NCI-H2107 (cell line): ENCODE measurements at regions not wholly inside any gene's neighbourhood (a gene's known extent, or its start where the extent isn't known, plus 50 kb on each side); places are given as distances from the start of the nearest gene placed in this dataset.

Source experiments
- DNase-seq: peaks from one replicate; lab custom pipeline; 2025; lab: John Stamatoyannopoulos, UW

DNA sequence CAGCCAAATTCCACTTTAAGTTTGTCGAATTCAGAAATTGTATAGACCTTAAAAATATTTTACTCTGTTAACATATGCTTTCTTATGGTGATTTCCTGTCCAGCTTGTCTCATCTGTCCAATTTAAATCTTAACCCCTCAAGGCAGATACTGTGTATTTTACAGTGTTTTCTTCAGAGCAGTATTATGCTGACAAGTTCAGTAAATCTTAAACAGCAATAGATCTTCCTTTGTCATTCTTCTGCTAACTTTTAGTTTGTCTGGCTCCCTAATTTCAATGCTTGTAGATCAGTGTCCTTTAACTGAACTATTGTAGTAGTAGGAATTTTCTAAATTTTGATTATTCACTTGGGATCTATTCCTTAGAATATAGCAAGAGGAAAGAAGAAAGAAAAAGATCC lies 52.8 kb upstream of the MEIS1 start:
- no peak for DNase-seq

DNA sequence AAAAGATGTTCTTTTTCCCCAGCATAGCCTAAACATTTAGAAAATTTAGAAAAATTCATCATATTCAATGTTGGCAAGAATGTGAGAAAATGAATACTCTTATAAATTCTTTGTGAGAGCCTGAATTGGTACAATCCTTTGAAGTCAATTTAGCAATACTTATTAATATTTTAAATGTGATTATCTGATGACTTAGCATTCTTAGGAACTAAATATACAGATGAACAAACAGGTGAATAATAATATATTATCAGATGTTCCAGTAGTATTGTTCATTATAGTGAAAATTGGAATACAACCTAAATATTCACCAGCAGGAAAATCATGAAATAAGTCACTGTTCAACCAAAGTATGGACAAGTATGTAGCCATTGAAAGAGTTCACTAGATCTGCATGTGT lies 55.5 kb upstream of the MEIS1 start:
- no peak for DNase-seq

DNA sequence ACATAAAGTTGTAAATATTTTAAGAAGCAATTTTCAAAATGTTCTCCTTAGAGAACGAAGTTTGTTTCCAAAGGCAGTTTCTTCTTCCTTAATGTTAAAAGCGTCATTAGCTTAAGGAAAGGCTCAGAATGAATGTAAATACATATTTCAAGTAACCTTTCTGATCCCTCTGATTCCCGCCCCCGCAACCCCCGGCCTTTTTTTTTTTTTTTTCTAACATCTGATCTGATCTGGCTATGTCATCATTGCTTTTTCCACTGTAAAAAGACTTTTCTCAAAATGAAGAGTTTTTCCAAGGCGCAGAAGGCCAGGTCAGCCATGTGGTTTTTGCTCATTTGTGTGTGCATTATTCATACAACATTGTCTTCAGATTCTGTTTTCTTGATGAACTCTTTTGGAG lies 57.1 kb upstream of the MEIS1 start:
- DNase-seq: no peak

DNA sequence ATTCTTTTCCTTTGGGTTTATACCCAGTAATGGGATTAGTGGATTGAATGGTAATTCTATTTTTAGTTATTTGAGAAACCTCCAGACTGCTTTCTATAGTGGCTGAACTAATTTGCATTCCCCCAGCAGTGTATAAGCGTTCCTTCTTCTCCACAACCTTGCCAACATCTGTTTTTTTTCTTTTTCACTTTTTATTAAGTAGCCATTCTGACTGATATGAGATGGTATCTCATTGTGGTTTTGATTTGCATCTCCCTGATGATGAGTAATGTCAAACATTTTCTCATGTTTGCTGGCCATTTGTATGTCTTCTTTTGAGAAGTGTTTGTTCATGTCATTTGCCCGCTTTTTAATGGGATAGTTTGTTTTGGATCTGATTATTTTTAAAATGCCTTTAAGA lies 64.1 kb upstream of the MEIS1 start:
- no peak for DNase-seq

DNA sequence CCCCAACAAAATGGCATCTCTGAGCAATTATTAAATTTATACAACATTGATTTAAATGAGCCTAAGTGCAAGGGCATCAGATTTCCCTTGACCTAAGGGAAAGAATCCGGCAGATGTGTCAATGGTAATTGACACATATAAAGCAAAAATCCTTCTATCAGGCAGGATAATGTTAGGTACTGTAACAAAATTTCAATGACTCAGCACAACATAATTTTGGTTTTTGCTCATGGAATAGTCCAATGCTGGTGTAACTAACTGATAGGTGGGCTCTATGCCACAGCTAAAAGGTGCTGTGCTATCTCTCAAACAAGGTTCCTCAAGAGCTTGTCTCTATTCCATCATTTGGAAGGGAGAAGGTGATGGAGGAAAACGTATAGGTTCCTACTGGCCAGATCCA lies 68.3 kb upstream of the MEIS1 start:
- DNase-seq: no peak

DNA sequence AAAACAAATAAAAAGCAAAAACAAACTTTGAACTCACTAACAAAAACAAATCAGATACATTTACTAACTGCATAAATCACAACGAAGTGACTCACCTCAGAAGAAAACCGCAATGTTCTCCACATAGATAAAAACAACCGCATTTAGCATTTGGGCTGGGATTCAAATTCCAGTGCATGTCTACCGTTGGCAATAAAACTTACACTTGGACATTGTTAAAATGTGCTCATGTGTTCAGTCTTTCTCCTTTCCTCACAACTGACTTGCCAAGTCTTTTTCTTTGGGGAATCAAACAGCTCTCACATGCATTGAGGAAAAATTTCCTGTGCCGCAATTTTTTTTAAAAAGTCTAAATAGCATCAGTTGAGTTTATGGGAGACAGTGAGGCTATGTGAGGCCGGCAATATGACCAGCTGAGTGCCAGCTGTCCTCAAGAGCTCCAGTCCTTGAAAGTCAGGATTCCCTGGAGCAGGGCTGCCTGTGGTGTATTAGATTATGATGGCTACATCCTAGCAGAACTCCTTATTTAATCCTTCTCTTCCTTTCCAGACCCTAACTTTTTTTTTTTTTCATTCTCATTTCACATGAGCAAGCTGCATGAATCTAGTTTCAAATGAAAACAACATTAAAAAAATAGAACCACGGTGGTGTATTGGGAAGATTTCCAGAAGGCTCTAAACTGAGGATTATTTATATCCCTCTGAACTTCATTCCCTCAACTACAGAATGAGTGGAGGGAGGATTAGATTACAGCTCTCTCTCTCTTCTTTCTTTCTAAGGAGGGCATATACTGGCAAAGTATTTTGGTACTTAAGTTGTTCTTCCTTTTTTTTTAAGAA lies 70.2 kb upstream of the MEIS1 start:
- DNase-seq: no peak

DNA sequence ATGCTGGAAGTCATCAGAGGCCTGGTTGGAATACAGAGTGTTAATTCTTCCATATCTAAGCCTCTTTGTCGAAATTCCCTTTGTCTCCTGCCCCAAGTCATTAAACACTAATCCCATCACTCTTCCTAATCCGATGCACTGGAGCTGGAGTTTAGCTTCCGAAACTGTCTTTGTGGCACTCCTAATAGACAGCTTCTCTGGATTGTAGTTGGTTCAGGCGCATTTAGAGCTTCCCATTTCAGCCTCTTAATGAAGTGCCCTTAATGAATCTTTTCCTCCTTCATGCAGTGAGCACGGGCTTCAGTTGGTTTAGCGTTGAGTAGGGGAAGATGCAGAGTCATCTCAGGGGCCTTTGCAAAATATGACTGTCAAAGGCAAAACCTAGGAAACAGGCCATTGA lies 72.2 kb upstream of the MEIS1 start:
- DNase-seq: no peak

DNA sequence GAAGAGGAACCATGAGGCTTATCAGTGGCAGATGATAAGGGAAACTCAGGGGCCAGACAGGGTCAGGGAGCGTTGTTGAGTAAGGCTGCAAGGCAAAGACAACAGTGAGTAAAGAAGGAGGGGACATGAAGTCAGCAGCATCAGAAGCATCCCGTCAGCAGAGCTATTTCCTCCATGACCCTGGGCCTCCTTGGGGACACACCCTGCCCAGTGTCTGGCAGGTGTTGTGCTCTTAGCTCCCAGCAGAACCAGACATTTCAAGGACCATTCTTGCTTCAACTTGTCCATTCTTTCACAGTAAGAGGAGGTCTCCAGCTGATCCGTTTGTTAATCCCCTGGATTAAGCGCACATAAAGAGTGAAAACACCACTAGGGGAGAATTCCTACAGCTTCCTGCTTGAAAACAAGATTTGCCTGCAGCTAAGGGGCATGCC lies 88.7 kb upstream of the MEIS1 start:
- no peak for DNase-seq

DNA sequence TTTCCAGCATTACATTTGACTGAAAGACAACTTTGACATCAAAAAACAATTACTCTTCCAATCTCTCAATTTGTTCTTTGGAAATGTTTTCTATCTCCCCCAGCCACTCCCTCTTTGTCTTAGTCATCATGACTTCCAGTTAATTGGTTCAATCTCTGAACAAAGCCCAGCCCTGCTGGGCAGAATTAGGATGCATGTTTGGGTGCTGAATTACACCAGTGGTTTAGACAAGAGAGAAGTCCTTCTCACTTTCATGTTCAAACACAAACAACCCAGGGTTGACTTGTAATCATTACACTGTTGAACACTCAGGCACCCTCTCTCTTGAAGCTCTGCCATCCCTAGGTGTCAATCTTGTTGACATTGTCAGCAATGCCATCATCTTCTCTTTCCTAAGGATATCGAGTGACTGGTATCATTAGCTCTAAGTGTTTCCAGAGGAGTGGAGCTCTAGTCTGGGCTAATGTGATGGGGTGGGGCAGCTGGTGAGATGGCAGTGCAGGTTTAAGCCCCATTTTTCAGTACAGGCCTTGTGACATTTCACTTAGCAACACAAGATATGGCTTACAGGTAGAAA lies 90.8 kb upstream of the MEIS1 start:
- no peak for DNase-seq

DNA sequence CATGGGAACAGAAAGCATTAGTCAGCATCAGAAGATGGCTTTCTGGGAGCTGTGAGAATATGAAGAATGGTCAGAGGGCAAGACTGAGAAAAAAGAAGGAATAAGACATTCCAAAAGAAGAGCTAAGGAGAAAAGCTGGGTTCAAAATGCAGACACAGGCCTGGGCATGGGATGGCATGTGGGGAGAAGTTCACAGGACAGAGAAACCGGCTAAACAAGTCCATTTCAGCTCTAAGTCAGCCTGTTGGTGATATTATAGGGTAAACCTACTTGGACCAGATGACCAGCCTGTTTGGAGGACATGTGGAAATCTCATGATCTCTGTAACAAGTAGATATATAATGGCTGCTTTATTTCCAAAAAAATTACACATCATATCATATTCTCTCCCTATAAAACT lies 91.7 kb upstream of the MEIS1 start:
- no peak for DNase-seq

DNA sequence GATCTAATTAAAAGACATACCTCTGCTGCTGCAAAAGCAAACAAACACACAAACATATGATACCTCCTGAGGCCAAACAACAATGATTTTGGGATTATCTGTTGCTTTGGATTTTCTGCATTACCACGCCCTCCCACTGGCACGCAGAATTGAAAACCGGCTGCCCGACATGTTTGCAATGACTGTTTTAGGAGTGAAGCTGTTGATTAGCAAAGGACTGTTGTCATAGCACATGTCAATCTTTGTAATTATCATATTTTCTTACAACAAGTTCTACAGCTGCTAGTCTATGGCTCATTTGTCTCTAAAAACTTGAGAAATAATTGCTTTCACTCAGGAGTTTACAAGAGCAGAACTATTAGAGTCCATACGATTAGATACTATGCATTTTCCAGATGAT lies 94.4 kb upstream of the MEIS1 start:
- DNase-seq: no peak

DNA sequence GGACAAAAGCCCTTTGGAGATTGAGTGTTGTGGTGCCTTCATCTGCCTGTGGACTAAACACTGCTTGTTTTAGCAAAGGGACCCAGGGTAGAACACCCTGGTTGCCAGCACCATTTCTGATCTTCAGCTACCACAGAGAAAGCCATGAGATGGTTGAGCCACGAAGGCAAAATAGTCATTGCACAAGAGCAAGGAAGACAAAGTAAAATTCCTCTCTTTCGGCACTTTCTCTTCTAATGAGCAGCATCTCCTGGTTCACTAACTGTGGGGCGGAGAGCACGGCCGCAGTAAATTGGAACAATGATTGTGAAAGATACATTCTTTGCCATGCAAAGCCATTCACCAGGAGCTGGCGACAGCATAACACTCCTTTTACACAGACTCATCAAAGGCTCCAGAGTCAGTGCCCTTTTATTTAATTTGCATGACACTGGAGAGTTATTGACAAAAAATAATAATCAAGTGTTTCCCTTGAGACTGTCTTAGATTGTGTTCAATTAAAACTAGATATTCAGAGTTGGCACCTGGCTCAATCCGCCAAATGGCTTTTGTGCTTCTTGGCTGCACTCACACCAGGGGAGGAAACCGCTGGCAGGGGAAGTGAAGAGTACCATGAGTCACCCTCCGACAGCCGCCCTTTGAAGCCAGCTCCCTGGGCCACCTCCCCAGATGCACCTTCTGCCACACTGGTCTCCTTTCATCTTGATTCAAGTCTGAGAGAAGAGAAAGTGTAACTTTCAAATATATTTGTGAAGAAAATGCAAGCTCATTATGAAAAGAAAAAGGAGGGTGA lies 100.5 kb upstream of the MEIS1 start:
- no peak for DNase-seq

DNA sequence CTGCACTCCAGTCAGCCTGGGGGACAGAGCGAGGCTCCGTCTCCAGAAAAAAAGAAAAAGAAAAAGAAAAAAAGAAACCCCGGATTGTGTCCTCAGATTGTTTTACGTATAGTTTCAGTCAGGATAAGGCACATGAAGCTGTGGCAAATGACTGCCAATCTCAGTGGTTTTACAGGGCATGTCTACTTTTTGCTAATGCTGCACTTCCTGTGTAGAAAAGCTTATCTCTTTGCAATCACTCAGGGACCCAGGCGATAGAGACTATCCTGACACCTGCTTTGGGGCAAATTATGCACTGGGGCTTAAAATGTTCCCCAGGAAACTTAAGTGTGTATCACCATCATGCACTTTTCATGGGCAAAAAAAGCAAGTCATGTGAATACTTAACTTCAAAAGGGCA lies 103.7 kb upstream of the MEIS1 start:
- DNase-seq: no peak

DNA sequence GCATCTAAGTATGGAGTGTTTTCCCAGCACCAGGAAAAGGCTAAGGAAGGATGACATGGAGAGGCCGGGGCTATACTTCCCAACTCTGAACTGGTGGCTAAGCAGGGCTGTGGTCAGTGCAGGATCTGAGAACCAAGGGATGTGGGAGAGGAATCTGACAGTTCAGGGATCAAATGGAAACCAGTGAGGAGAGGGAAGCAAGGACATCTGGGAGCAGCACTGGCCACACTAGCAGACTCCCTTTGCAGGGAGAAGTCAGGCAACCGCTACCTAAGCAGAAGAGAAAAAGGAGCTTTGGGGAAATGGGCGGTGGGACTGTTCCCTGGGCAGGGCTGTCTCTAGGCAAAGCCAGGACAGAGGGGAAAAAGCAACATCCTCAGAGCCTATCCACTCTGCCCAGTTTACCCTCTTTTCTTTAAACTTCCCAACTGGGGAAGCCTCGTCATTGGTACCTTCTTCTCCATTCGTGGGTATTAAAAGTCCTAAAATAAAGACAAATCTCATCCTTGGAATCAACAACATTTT lies 105.8 kb upstream of the MEIS1 start:
- no peak for DNase-seq

DNA sequence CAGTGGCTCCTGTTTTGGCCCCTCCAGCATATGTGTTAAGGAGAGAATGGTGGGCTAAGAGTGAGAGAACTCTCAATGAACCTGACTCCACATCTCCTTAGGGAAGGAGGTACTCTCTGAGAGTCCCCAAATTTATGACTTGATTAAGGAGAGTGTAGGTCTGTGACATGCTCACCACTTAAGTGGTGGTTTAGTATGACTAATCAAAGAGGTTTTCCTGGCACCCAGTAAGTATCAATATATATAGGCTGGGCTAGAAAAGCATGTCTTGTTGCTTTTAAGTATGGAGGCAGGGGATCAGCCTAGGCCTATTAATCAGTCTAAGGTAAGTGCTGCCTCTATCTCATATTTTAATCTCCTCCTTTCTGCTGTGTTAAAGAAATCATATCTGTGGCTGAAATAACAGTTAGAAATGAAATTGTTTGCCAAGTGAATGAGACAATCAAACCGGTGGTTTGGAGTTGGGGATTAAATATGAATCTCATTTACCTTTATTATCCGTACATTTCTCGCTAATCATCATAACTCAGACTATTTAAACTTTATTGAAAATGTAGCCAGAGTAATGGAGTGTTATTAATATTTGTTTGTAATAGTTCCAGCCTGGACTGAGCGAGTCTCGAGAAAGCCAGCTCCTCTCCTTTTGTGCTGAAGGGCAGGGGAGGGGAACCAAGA lies 107.7 kb upstream of the MEIS1 start:
- no peak for DNase-seq

DNA sequence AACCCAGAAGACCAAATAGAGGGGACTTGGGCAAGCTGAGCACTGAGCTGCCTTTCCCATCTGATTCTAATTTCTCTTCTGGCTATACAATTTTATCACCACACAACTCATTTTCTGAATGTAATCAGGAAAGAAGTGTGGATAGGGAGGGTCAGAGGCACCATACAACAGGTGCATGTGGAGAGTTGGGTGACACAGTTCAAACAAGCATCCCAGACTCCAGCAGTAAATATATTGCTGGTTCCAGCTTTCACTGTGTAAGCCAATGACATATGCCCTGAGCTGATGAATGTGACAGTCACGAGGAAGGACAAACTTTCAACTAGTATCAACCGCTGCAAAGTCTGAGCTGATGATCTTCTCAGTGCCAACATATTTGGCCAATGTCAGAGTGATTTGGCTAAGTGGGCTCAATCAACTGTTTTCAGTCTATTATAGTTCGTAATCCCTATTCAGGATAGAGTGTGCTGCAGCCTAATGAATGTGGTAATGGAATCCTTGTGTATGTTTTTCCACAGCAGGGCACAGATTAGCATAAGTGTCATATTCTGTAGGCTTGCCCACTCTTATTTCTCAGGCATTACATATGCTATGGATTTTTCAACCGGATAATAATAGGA lies 109.9 kb upstream of the MEIS1 start:
- DNase-seq: no peak

DNA sequence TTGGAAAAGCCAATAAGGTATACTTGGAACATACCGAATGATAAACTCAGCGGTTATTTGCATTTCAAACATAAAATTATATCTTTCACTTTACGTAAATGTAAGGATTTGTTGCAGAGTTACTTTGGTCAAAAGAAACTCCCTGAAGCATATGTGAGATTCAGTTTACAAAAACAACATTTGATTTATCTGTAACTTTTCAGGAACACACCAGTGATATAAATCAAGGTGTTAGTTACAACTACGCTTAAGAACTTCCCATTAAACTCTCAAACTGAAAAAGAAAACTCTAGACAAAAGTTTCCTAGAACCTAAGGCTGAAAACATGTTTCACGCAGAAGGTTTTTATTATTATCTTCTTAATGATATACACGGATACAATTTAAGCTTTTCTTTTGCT lies 110.6 kb upstream of the MEIS1 start:
- DNase-seq: no peak

DNA sequence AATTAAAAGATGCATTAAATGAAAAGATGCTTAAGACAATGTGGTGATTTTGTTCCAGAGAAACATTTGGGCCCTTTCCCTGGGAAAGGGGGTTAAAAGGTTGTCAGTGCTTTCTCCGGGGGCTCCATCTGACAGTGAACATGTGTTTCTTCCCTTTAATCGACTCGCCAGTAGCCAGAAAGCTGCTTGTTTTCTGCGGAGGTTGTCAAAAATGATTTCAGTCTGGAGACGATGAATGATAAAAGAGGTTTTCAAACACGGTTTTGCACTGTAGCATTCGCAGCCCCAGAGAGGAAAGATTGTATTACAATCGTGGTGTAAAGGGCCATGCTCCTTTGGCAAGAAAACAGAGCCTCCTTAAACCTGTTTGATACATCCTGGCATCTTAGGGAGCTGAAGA lies 111.5 kb upstream of the MEIS1 start:
- no peak for DNase-seq

DNA sequence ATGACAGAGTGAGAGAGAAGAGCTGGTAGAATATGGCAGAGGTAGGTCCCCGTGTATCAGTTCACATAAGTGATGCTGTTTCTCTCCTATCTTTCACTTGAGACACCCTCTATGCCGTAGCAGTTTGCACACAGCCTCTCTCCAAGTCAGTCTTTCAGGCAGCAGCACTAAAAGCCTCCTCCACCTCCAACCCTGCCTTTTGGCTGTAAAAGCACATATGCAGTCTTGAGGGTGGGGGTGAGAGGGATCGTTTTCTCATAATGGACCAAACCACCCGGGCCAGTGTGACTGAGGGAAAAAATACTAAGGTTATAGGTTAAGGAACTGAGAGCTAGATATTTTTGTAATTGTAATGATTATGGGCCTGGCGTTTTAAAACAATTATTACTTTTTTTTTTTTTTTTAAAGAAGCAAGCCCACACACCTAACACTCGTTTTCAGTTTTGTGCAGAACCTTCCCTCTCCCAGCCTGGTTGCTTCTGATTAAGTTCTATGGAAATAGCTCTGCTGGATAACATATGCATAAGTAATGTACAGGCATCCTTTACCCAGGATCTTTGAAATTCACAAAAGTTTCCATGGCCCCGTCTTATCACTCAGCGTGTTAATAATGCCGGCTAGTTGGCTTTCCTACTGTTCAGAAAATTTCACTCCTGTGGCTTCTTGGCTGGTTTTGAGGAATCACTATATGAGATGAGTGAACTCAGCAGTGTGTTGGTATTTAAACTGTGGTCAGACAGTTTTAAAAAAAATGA lies 112.2 kb upstream of the MEIS1 start:
- DNase-seq: no peak

DNA sequence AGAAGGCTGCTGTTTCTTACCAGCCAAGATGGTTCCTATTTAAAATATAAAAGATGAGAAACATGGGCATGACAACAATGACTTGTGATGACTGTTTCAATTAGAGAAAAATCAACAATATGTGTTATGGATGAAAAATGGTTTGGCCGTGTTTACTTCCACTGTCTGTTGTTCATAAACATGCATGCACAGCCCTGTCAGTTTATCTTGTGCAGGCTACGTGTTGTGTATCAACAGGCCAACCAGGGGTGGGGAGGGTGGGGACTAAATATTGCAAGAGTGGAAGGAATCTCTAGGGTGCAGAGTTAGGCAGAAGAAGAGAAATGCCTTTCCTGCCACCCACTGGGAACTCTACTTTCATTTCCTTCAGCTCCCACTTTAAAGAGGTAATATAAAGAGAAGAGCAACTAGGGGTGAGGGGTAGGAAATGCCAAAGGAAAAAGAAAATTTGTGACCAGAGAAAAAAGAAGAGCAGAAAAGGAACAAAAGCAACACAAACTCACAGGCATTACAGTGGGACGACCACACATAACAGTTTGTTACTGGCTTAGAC lies 116.8 kb upstream of the MEIS1 start:
- DNase-seq: no peak
